Upper lobe of left lung (tissue), 4 donors: ENCODE measurements at regions not wholly inside any gene's neighbourhood (a gene's known extent, or its start where the extent isn't known, plus 50 kb on each side); places are given as distances from the start of the nearest gene placed in this dataset.

Experiments used
- CTCF ChIP-seq, 6 experiments: fragments of 450-650 bp in 4 of 6; fragments of 200-600 bp in 2 of 6; sonication (generic) in 2 of 6; IDR thresholded peaks; one replicate each; pipeline ENCODE4 v1.5.1; 2016 to 2019; ENCODE audit warnings: antibody characterized with exemption in 6 of 6
- EP300 ChIP-seq, 4 donors: sonication (generic); formaldehyde crosslinking; IDR thresholded peaks; one replicate each; pipeline ENCODE4 v1.5.1; 2017; ENCODE audit warnings: antibody characterized with exemption in 4 of 4, control low read depth in 2 of 4
- POLR2A ChIP-seq, 4 donors: fragments of 450-650 bp; IDR thresholded peaks; one replicate each; pipeline ENCODE4 v1.5.1; 2016 to 2017; ENCODE audit warnings: antibody characterized with exemption in 4 of 4, mild to moderate bottlenecking in 2 of 4
- POLR2AphosphoS5 ChIP-seq, 2 donors: sonication (generic); formaldehyde crosslinking; IDR thresholded peaks; one replicate each; pipeline ENCODE4 v1.5.1; 2017; ENCODE audit warnings: antibody characterized with exemption in 2 of 2

GRCh38 chr14:99040711-99041110 is 231.3 kb downstream of the BCL11B start:
- TF ChIP-seq CTCF (IDR thresholded peaks at IDR 0.05) (no peak), POLR2A (IDR thresholded peaks at IDR 0.05) (no peak), POLR2AphosphoS5 (IDR thresholded peaks at IDR 0.05) (no peak), EP300 (IDR thresholded peaks at IDR 0.05) (no peak)
